ENCODE measurements at regions not wholly inside any gene's neighbourhood (a gene's known extent, or its start where the extent isn't known, plus 50 kb on each side); places are given as distances from the start of the nearest gene placed in this dataset.

DNA sequence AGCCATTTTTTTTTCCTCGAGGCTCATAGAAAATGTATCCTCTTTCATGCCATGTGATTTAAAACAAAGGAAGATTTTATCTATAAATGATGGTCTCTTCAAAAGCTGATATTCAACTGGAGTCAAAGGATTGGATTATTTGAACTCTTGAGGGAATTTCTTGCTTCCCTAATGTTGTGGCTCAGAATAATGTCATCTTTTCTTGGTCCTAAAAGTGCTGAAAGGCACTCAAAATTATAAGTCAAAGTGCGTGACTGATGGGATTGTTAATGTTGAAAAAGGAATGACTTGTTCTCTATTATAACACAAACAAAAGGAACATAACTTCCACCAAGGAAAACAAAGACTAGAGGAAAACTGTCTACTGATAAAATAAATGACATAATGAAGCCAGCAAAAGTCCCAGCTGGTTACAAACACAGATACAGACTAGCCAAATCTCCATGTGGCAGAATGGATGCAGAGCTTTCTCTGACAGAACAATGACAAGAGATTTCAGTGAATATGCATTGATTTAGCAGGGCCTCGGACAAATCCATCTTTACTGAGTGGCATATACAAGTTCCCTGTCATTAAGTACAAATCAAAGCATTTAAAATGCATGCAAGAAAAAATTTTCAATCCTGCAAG is 552.6 kb downstream of the GBA3 start:
- no peak for DNase-seq (ENCODE audit: low read depth)

- DNase-seq (ENCODE audit: low read depth) = no peak
Observed at GRCh38 chr4:23242962-23243361, 550.2 kb downstream of the GBA3 start.

DNA sequence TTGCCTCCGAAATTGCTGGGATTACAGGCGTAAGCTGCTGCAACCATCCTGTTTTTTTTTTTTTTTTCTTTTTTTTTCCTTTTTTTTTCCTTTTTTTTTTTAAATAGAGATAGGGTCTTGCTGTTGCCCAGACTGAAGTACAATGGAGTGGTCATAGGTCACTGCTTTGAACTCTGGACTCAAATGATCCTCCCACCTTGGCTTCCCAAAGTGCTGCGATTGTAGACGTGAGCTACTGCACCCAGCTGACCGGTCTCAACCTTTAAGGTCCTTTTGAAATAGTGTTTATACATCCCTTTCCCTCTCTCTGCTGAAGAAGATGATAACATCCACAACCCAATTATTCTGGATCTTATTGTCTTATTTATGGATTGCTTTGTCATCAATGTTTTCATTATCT is 548.7 kb downstream of the GBA3 start:
- DNase-seq (ENCODE audit: low read depth) = no peak

DNA sequence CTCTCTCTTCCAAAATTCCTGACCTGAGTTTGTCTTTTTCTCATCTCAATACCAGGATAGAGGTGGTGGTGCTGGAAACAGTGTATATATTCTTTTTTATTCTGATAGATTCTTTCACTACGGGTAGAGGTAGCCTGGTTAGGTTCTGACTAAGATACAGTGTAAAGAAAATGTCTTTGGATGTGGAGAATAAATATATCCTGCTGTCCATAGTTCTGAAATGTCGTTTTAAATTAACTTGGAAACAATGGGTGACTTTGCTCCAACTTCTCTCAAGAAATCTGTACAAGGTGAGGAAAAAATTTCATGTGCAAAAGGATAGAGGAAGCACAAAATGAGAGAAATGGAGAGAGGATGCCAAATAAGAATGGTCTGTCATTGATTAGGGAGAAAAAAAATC is 546.1 kb downstream of the GBA3 start:
- DNase-seq (ENCODE audit: low read depth) = no peak

DNA sequence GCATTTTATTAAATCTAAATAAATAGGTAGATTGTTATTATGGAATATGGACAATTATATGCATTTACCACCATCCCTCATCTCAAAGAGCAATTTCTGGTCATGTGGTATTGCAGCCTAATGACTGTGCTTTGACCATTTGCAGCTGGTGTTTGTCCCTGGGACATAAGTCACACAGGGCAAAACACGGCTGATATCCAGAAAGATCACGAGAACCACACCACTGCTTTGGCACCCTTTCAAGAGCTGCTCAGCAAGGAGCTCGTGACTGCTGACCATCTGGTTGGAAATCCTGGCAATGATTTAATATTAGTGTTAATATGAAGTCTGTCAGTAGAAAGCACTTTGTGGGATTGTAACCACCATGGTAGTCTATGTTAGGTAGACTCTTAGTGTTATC is 545.0 kb downstream of the GBA3 start:
- DNase-seq (ENCODE audit: low read depth) = no peak

DNA sequence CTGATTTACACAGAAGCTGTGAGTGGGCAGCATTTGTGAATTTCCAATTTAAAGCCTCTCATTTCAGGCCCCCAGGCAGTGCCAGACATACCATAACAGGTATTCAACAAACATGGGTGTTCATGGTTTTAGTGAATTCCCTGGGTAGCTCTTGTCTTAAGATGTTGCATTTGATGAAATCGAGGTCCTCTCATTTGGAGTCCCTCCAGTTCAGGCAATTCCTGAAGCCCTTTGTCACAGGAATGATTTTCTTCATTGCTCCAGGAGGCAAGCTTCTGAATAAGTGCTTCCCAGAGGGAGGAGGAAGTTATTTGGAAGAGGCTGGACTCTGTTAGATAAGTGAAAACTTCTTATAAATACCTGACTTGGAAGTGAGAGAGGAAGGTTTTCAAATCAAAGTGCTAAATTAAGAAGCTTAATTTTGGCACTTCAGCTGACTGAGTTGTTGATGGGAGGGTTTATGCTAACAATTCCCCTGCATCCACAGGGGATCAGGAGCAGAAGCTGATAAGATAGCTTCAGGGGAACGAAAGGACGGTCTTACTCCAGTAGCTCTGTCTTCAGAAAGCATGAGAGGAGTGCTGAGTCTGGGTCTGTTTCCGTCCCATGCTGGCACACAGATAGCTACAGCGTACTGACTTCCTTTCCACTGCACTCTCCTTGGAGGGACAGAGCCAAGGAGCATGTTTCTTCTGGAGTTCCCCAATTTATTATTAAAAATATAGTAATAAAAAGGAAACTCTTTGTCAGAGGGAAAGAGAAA is 543.1 kb downstream of the GBA3 start:
- no peak for DNase-seq (ENCODE audit: low read depth)

GRCh38 chr4:23234716-23235115 is 542.0 kb downstream of the GBA3 start:
- DNase-seq (ENCODE audit: low read depth) = no peak

- no peak for DNase-seq (ENCODE audit: low read depth)
Observed at GRCh38 chr4:23234018-23234417, 541.3 kb downstream of the GBA3 start.

DNA sequence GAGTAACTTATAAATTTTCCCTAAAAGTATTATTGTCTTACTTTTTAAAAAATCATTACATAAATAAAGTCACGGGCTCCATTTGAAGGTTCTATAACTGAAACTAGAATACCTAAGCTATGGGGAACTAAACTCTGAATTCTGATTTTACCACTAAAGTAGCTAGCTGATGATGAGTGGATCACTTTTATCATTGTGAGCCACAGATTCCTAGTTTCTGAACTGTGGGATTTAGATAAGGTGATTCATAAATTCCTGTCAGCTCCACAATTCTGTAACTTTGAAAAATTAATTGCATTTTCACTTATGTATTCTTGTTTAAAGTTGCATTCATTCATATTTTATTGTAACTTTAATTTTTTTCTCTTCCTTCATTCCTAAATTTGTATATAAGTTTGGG is 540.9 kb downstream of the GBA3 start:
- no peak for DNase-seq (ENCODE audit: low read depth)

- DNase-seq (ENCODE audit: low read depth) = peak; percentile 40
Observed at GRCh38 chr4:23232987-23233386, 540.2 kb downstream of the GBA3 start.

GRCh38 chr4:23225564-23225963 is 532.8 kb downstream of the GBA3 start:
- DNase-seq (ENCODE audit: low read depth) = no peak

GRCh38 chr4:23224684-23225420 is 532.1 kb downstream of the GBA3 start:
- no peak for DNase-seq (ENCODE audit: low read depth)

- DNase-seq (ENCODE audit: low read depth) = no peak
Observed at GRCh38 chr4:23220911-23221310, 528.2 kb downstream of the GBA3 start.

DNA sequence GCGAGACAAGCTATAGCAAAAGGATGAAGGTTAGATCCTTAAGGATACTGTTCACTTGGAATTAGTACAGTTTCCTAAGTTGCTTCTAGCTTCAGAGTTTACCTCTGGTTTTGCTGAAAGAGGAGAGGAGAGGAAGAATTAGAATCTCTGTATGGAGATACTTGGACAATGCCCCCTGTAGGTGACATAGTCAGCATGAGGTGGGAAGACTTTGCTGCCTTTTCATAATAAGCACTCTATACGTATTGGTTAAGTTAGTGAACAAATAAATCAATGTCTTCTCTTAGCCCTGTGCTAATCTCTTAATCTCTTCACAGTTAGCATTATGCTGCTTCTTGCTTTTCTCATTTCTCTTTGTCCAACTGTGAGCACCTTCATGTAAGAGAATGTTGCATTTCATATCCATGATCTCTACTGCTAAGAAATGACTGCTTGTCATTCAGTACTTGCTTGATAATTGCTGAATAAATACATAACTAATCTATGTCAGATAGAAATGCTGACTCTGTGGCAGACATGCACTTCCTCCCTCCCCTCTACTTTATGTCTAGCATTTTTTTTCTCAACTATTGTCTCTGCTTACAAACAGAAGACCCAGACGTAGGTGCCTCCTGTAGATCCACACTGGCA is 527.2 kb downstream of the GBA3 start:
- DNase-seq (ENCODE audit: low read depth) = no peak

GRCh38 chr4:23213198-23213597 is 520.5 kb downstream of the GBA3 start:
- DNase-seq (ENCODE audit: low read depth) = no peak

DNA sequence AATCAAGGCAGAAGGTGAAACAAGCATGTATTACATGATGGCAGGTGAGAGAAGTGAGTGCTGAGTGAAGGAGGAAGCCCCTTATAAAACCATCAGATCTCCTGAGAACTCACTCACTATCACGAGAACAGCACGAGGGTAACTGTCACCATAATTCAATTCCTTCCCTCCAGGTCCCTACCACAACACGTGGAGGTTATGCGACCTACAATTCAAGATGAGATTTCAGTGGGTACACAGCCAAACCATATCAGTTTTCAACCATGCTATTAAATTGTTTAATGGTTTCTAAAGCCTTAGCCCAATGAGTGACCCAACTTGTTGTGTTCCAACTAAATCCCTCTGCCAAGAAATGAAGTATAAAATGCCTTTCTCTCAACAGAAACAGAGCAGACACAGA is 519.8 kb downstream of the GBA3 start:
- no peak for DNase-seq (ENCODE audit: low read depth)

DNA sequence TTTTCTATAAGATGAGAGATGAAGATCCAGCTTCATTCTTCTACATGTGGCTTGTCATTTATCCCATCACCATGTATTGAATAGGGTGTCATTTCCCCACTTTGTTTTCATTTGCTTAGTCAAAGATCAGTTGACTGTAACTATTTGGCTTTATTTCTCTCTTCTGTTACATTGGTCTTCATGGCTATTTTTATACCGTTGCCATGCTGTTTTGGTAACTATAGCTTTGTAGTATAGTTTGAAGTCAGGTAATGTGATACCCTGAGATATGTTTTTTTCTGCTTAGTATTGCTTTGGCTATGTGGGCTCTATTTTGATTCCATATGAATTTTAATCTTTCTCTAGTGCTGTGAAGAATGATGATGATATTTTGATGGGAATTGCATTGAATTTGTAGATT is 514.3 kb downstream of the GBA3 start:
- DNase-seq (ENCODE audit: low read depth) = no peak

DNA sequence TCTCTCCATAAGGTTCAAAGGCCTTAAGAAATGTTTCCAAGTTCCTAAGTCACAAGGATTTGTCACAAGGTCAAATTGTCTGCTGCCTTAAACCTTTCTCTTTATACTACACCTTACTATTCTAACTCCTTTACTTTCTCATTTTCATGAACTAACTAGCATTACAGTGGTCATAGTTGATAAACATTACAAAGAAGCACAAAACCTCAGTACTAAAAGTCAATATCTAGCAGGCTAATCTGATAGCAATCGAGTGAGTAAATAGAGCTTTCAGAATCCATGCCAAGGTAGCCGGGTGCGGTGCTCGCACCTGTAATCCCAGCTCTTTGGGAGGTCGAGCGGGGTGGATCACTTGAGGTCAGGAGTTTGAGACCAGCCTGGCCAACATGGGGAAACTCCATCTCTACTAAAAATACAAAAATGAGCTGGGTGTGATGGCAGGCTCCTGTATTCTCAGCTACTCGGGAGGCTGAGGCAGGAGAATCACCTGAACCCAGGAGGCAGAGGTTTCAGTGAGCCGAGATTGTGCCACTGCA is 510.0 kb downstream of the GBA3 start:
- DNase-seq (ENCODE audit: low read depth) = no peak

- no peak for DNase-seq (ENCODE audit: low read depth)
Observed at GRCh38 chr4:23194751-23195150, 502.0 kb downstream of the GBA3 start.

DNA sequence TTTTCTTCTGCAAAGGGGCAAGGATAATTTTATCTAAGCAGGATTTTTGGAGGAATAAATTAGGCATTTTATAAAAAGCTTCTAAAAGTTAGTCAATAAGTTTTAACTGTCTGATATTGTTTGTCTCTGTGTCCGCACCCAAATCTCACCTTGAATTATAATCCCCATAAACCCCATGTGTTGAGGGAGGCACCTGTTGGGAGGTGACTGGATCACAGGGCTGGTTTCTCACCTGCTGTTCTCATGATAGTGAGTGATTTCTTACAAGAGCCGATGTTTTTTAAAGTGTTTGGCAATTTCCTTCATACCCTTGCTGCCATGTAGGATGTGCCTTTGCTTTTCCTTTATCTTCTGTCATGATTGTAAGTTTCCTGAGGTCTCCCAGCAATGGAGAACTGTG is 481.4 kb downstream of the GBA3 start:
- no peak for DNase-seq (ENCODE audit: low read depth)

DNA sequence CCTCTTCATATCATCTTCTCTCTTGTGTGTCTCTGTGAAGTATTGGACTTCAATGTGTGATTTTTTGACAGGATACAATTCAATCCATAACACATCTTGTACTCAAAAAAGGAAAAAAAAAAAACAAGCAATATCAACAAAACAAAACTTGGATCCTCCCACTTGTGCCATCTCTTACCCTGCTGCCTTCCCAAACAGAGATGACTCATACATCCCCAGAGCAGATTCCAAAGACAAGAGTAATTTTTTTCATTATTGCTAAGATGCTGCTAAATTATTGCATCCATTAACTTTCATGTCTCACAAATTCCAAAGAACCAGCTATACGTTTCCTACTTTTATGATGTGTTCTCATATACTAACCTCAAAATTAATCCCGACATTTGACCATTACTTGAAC is 479.2 kb downstream of the GBA3 start:
- peak; percentile 49 for DNase-seq (ENCODE audit: low read depth)

DNA sequence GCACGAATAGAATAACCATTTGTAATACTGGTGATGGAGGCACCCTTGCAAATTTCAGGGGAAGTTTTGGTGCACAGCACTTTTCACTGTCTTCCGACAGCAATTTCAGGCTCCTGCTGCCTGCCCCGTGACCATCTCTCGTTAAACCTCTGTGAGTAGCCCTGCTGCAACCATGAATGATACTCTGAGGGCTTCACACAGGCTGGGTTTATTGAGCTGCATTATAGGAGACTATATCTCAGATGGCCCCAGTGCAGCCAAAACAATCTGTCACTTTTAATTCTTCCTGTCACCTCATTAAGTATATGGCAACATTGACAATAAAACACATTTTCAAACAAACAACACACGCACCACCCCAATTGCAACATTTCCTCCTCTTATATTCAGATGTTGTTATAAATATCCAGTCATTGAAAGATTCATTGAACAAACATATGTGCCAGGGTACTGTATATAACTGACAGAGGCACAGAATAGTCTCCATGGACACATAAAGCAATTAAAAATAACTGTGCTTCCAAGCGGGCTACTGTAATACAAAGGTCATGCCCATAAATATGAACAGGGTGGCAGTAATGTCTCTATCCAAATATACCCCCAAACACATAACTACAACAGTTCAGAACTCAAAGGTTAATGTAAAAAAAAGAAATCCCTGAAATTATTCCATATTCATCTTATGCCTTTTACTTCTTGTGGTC is 477.0 kb downstream of the GBA3 start:
- no peak for DNase-seq (ENCODE audit: low read depth)

Data from HS-5 (cell line).